GM23338 (cell line): ENCODE measurements at regions not wholly inside any gene's neighbourhood (a gene's known extent, or its start where the extent isn't known, plus 50 kb on each side); places are given as distances from the start of the nearest gene placed in this dataset.

Source experiments
- ATAC-seq: fragments of 200-7000 bp; cut with Tn5 transposase; 3 replicates; pipeline ENCODE4 v1.9.1; 2020
- DNase-seq: peaks from one replicate; pipeline ENCODE4 v3.0.0-alpha.2; 2015; ENCODE audit warnings: low spot score
- H2AFZ ChIP-seq: fragments of 200-600 bp; sonication (generic); 2 replicates; pipeline ENCODE4 v1.8.0; 2016; ENCODE audit warnings: antibody characterized with exemption, mild to moderate bottlenecking, moderate library complexity
- H3F3A ChIP-seq: fragments of 200-600 bp; sonication (generic); replicated peaks from 2 replicates; pipeline ENCODE4 v1.8.0; 2017; ENCODE audit warnings: antibody characterized with exemption, mixed run types, low read depth
- H3K27ac ChIP-seq: fragments of 200-600 bp; sonication (generic); 2 replicates; pipeline ENCODE4 v1.6.1; 2016; ENCODE audit warnings: low read depth
- H3K27me3 ChIP-seq: fragments of 200-600 bp; sonication (generic); 2 replicates; pipeline ENCODE4 v1.8.0; 2016; ENCODE audit warnings: mild to moderate bottlenecking, mixed run types, moderate library complexity; ENCODE audit not compliant: insufficient read depth
- H3K36me3 ChIP-seq: fragments of 200-600 bp; sonication (generic); 2 replicates; pipeline ENCODE4 v1.8.0; 2016; ENCODE audit warnings: mild to moderate bottlenecking; ENCODE audit not compliant: insufficient read depth
- H3K4me1 ChIP-seq: fragments of 200-600 bp; sonication (generic); 2 replicates; pipeline ENCODE4 v1.8.0; 2016; ENCODE audit warnings: mild to moderate bottlenecking, moderate library complexity; ENCODE audit not compliant: insufficient read depth
- H3K4me2 ChIP-seq: fragments of 200-600 bp; sonication (generic); 2 replicates; pipeline ENCODE4 v1.7.1; 2017; ENCODE audit warnings: mixed run types
- H3K4me3 ChIP-seq: fragments of 200-600 bp; sonication (generic); 2 replicates; pipeline ENCODE4 v1.6.1; 2016; ENCODE audit warnings: mixed run types
- H3K79me2 ChIP-seq: fragments of 200-600 bp; sonication (generic); replicated peaks from 2 replicates; pipeline ENCODE4 v1.8.0; 2017; ENCODE audit warnings: mild to moderate bottlenecking; ENCODE audit not compliant: insufficient read depth
- H3K9me2 ChIP-seq: fragments of 200-600 bp; sonication (generic); 2 replicates; pipeline ENCODE4 v1.8.0; 2017; ENCODE audit not compliant: insufficient read depth
- H4K20me1 ChIP-seq: fragments of 200-600 bp; sonication (generic); replicated peaks from 2 replicates; pipeline ENCODE4 v1.8.0; 2017; ENCODE audit warnings: mild to moderate bottlenecking; ENCODE audit not compliant: insufficient read depth
- H3K27ac Mint-ChIP-seq: 2 replicates; pipeline ENCODE4 v1.8.0; 2020; ENCODE audit warnings: inconsistent platforms, mild to moderate bottlenecking, moderate library complexity, mixed read lengths
- H3K27me3 Mint-ChIP-seq: 3 replicates; pipeline ENCODE4 v1.8.0; 2022; ENCODE audit warnings: low read depth, mild to moderate bottlenecking, moderate library complexity, mixed read lengths, inconsistent platforms; ENCODE audit not compliant: insufficient read depth, poor library complexity
- H3K36me3 Mint-ChIP-seq: 3 replicates; pipeline ENCODE4 v1.8.0; 2021; ENCODE audit warnings: low read depth, mild to moderate bottlenecking, inconsistent platforms, moderate library complexity, mixed read lengths
- H3K4me1 Mint-ChIP-seq: 3 replicates; pipeline ENCODE4 v1.8.0; 2020; ENCODE audit warnings: mild to moderate bottlenecking, inconsistent platforms, mixed read lengths
- H3K4me3 Mint-ChIP-seq: 3 replicates; pipeline ENCODE4 v1.8.0; 2021; ENCODE audit warnings: moderate library complexity, mild to moderate bottlenecking, inconsistent platforms, mixed read lengths
- H3K9me3 Mint-ChIP-seq: 3 replicates; pipeline ENCODE4 v1.8.0; 2020; ENCODE audit warnings: moderate library complexity, mild to moderate bottlenecking, inconsistent platforms, mixed read lengths
- EZH2phosphoT487 ChIP-seq: fragments of 200-600 bp; sonication (generic); IDR thresholded peaks from one replicate; pipeline ENCODE4 v1.8.1; 2018; ENCODE audit warnings: antibody characterized with exemption; ENCODE audit not compliant: unreplicated experiment
- JUNB ChIP-seq: IDR thresholded peaks from one replicate; pipeline ENCODE4 v1.6.1; 2016; ENCODE audit warnings: antibody characterized with exemption; ENCODE audit not compliant: unreplicated experiment
- POLR2AphosphoS5 ChIP-seq: IDR thresholded peaks from 2 replicates; pipeline ENCODE4 v1.6.1; 2016; ENCODE audit warnings: antibody characterized with exemption, low read depth
- ZNF114 ChIP-seq: fragments of 250-450 bp; sonication (Bioruptor Pico); IDR thresholded peaks from 2 replicates; pipeline ENCODE4 v1.5.0; 2020; ENCODE audit warnings: mild to moderate bottlenecking, moderate library complexity
- ZNF331 ChIP-seq: fragments of 250-450 bp; sonication (Bioruptor Pico); IDR thresholded peaks from 2 replicates; pipeline ENCODE4 v1.5.0; 2020; ENCODE audit warnings: low read depth, mild to moderate bottlenecking, moderate library complexity
- TF ChIP-seq, protein P1 (sequence below): fragments of 250-450 bp; sonication (Bioruptor Pico); IDR thresholded peaks from 2 replicates; pipeline ENCODE4 v1.5.0; 2020; ENCODE audit warnings: mild to moderate bottlenecking, moderate library complexity
- TF ChIP-seq, protein P2 (sequence below): IDR thresholded peaks from 2 replicates; pipeline ENCODE4 v1.6.1; 2016; ENCODE audit warnings: antibody characterized with exemption
- TF ChIP-seq, protein P3 (sequence below): IDR thresholded peaks from one replicate; pipeline ENCODE4 v1.6.1; 2018; ENCODE audit warnings: antibody characterized with exemption; ENCODE audit not compliant: unreplicated experiment
- TF ChIP-seq, protein P4 (sequence below), 2 experiments: fragments of 200-600 bp in 1 of 2; sonication (generic) in 1 of 2; conservative IDR thresholded peaks; 2 replicates each; pipeline versions ENCODE4 v1.5.1 to v1.6.1; 2016 to 2017; ENCODE audit warnings: antibody characterized with exemption in 2 of 2, low read depth in 2 of 2, mild to moderate bottlenecking in 2 of 2, moderate library complexity in 1 of 2

DNA sequence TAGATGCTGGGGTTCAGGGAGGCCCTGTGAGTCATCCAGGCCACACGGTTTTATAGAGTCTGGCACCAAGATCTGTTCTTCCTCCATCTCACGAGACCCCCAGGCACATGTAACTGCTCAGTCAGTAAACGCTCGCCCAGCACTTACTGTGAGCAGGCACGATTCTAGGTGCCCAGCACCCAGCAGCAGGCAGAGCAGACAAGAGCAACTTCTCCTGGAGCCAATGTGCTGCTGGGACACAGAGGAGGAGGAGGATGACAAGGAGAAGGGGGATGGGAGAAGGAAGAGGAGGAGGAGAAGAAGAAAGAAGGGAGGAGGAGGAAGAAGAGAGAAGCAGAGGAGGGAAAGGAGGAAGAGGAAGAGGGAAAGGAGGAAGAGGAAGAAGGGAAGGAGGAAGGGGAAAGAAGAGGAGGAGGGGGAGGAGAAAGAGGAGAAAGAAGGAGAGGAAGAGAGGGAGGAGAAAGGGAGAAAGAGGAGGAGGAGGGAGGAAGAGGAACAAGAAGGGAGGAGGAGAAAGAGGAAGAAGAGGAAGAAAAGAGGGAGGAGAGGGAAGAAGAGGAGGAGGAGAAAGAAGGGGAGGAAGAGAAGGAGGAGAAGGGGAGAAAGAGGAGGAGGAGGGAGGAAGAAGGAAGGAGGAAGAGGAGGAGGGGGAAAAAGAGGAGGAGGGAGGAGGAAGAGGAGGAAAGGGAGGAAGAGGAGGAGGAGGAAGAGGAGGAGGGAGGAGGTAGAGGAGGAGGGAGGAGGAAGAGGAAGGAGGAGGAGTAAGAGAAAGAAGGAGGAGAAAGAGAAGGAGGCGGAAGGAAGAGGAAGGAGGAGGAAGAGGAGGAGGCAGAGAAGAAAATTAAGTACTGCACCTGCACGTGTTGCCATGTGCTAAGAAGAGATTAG lies 77.6 kb upstream of the RTL6 start:
- no peak for TF ChIP-seq EZH2phosphoT487
- no peak for TF ChIP-seq ZNF331
- TF ChIP-seq, protein P1, sequence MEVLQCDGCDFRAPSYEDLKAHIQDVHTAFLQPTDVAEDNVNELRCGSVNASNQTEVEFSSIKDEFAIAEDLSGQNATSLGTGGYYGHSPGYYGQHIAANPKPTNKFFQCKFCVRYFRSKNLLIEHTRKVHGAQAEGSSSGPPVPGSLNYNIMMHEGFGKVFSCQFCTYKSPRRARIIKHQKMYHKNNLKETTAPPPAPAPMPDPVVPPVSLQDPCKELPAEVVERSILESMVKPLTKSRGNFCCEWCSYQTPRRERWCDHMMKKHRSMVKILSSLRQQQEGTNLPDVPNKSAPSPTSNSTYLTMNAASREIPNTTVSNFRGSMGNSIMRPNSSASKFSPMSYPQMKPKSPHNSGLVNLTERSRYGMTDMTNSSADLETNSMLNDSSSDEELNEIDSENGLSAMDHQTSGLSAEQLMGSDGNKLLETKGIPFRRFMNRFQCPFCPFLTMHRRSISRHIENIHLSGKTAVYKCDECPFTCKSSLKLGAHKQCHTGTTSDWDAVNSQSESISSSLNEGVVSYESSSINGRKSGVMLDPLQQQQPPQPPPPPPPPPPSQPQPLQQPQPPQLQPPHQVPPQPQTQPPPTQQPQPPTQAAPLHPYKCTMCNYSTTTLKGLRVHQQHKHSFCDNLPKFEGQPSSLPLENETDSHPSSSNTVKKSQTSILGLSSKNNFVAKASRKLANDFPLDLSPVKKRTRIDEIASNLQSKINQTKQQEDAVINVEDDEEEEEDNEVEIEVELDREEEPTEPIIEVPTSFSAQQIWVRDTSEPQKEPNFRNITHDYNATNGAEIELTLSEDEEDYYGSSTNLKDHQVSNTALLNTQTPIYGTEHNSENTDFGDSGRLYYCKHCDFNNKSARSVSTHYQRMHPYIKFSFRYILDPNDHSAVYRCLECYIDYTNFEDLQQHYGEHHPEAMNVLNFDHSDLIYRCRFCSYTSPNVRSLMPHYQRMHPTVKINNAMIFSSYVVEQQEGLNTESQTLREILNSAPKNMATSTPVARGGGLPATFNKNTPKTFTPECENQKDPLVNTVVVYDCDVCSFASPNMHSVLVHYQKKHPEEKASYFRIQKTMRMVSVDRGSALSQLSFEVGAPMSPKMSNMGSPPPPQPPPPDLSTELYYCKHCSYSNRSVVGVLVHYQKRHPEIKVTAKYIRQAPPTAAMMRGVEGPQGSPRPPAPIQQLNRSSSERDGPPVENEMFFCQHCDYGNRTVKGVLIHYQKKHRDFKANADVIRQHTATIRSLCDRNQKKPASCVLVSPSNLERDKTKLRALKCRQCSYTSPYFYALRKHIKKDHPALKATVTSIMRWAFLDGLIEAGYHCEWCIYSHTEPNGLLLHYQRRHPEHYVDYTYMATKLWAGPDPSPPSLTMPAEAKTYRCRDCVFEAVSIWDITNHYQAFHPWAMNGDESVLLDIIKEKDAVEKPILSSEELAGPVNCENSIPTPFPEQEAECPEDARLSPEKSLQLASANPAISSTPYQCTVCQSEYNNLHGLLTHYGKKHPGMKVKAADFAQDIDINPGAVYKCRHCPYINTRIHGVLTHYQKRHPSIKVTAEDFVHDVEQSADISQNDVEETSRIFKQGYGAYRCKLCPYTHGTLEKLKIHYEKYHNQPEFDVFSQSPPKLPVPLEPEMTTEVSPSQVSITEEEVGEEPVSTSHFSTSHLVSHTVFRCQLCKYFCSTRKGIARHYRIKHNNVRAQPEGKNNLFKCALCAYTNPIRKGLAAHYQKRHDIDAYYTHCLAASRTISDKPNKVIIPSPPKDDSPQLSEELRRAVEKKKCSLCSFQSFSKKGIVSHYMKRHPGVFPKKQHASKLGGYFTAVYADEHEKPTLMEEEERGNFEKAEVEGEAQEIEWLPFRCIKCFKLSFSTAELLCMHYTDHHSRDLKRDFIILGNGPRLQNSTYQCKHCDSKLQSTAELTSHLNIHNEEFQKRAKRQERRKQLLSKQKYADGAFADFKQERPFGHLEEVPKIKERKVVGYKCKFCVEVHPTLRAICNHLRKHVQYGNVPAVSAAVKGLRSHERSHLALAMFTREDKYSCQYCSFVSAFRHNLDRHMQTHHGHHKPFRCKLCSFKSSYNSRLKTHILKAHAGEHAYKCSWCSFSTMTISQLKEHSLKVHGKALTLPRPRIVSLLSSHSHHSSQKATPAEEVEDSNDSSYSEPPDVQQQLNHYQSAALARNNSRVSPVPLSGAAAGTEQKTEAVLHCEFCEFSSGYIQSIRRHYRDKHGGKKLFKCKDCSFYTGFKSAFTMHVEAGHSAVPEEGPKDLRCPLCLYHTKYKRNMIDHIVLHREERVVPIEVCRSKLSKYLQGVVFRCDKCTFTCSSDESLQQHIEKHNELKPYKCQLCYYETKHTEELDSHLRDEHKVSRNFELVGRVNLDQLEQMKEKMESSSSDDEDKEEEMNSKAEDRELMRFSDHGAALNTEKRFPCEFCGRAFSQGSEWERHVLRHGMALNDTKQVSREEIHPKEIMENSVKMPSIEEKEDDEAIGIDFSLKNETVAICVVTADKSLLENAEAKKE (CRISPR knock-in tag), result no peak
- no peak for TF ChIP-seq JUNB
- no peak for TF ChIP-seq ZNF114 (CRISPR knock-in tag)
- TF ChIP-seq, protein P2, sequence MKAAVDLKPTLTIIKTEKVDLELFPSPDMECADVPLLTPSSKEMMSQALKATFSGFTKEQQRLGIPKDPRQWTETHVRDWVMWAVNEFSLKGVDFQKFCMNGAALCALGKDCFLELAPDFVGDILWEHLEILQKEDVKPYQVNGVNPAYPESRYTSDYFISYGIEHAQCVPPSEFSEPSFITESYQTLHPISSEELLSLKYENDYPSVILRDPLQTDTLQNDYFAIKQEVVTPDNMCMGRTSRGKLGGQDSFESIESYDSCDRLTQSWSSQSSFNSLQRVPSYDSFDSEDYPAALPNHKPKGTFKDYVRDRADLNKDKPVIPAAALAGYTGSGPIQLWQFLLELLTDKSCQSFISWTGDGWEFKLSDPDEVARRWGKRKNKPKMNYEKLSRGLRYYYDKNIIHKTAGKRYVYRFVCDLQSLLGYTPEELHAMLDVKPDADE, result no peak
- TF ChIP-seq, protein P3, sequence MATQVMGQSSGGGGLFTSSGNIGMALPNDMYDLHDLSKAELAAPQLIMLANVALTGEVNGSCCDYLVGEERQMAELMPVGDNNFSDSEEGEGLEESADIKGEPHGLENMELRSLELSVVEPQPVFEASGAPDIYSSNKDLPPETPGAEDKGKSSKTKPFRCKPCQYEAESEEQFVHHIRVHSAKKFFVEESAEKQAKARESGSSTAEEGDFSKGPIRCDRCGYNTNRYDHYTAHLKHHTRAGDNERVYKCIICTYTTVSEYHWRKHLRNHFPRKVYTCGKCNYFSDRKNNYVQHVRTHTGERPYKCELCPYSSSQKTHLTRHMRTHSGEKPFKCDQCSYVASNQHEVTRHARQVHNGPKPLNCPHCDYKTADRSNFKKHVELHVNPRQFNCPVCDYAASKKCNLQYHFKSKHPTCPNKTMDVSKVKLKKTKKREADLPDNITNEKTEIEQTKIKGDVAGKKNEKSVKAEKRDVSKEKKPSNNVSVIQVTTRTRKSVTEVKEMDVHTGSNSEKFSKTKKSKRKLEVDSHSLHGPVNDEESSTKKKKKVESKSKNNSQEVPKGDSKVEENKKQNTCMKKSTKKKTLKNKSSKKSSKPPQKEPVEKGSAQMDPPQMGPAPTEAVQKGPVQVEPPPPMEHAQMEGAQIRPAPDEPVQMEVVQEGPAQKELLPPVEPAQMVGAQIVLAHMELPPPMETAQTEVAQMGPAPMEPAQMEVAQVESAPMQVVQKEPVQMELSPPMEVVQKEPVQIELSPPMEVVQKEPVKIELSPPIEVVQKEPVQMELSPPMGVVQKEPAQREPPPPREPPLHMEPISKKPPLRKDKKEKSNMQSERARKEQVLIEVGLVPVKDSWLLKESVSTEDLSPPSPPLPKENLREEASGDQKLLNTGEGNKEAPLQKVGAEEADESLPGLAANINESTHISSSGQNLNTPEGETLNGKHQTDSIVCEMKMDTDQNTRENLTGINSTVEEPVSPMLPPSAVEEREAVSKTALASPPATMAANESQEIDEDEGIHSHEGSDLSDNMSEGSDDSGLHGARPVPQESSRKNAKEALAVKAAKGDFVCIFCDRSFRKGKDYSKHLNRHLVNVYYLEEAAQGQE, result no peak
- TF ChIP-seq POLR2AphosphoS5, result no peak
- TF ChIP-seq, protein P4, sequence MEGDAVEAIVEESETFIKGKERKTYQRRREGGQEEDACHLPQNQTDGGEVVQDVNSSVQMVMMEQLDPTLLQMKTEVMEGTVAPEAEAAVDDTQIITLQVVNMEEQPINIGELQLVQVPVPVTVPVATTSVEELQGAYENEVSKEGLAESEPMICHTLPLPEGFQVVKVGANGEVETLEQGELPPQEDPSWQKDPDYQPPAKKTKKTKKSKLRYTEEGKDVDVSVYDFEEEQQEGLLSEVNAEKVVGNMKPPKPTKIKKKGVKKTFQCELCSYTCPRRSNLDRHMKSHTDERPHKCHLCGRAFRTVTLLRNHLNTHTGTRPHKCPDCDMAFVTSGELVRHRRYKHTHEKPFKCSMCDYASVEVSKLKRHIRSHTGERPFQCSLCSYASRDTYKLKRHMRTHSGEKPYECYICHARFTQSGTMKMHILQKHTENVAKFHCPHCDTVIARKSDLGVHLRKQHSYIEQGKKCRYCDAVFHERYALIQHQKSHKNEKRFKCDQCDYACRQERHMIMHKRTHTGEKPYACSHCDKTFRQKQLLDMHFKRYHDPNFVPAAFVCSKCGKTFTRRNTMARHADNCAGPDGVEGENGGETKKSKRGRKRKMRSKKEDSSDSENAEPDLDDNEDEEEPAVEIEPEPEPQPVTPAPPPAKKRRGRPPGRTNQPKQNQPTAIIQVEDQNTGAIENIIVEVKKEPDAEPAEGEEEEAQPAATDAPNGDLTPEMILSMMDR (conservative IDR thresholded peaks at IDR 0.05; ENCODE audit: low read depth in 2 of 2), result no peak
- Mint-ChIP-seq H3K27ac (no peak overlapping the region), H3K27me3 (peaks cover 12% of the 10 kb centered on the region)

More for the DNA sequence above, 77.6 kb upstream of the RTL6 start:
- Histone ChIP-seq H3K4me1 (no peaks in the 10 kb centered on the region), H3K4me3 (no peak overlapping the region), H3F3A (no peaks in the 10 kb centered on the region), H2AFZ (no peak overlapping the region), H3K79me2 (no peaks in the 10 kb centered on the region), H3K4me2 (no peak overlapping the region), H3K27ac (no peak overlapping the region), H4K20me1 (no peaks in the 10 kb centered on the region), H3K27me3 (no peaks in the 10 kb centered on the region), H3K36me3 (no peaks in the 10 kb centered on the region), H3K9me2 (no peaks in the 10 kb centered on the region)
- Mint-ChIP-seq H3K36me3 (no peaks in the 10 kb centered on the region), H3K4me1 (no peaks in the 10 kb centered on the region; the same call in 2 of the 3 replicates), H3K9me3 (no peaks in the 10 kb centered on the region; the same call in 2 of the 3 replicates), H3K4me3 (no peak overlapping the region)
- no peak for DNase-seq
- no peak for ATAC-seq
